ENCODE measurements at regions not wholly inside any gene's neighbourhood (a gene's known extent, or its start where the extent isn't known, plus 50 kb on each side); places are given as distances from the start of the nearest gene placed in this dataset.

GRCh38 chr3:152054315-152054714 lies 180.9 kb downstream of the SUCNR1 start:
- DNase-seq (no peak), ATAC-seq (no peak)

- no peak for DNase-seq
- no peak for ATAC-seq
Measured at GRCh38 chr3:152056073-152056472, 182.6 kb downstream of the SUCNR1 start.

GRCh38 chr3:152056481-152056880 lies 183.0 kb downstream of the SUCNR1 start:
- DNase-seq (no peak), ATAC-seq (no peak)

GRCh38 chr3:152056987-152057386 lies 183.5 kb downstream of the SUCNR1 start:
- no peak for DNase-seq
- no peak for ATAC-seq

- DNase-seq (no peak), ATAC-seq (no peak)
Measured at GRCh38 chr3:152058856-152059255, 185.4 kb downstream of the SUCNR1 start.

- DNase-seq (no peak), ATAC-seq (no peak)
Measured at GRCh38 chr3:152060701-152061100, 187.3 kb downstream of the SUCNR1 start.

- DNase-seq (no peak), ATAC-seq (no peak)
Measured at GRCh38 chr3:152061296-152061695, 187.9 kb downstream of the SUCNR1 start.

GRCh38 chr3:152069871-152070270 lies 196.4 kb downstream of the SUCNR1 start:
- no peak for DNase-seq

GRCh38 chr3:152071315-152071714 lies 197.4 kb upstream of the MBNL1 start:
- DNase-seq: no peak
- ATAC-seq: no peak

More at GRCh38 chr3:152069871-152070270, 196.4 kb downstream of the SUCNR1 start:
- ATAC-seq: no peak

- peak; percentile 57 for ATAC-seq
- DNase-seq: no peak
Measured at GRCh38 chr3:152071924-152072323, 196.8 kb upstream of the MBNL1 start.

GRCh38 chr3:152073267-152073666 lies 195.5 kb upstream of the MBNL1 start:
- ATAC-seq: no peak

GRCh38 chr3:152076148-152076547 lies 192.6 kb upstream of the MBNL1 start:
- ATAC-seq: no peak
- no peak for DNase-seq

More at GRCh38 chr3:152073267-152073666, 195.5 kb upstream of the MBNL1 start:
- no peak for DNase-seq

- no peak for DNase-seq
- ATAC-seq: no peak
Measured at GRCh38 chr3:152079980-152080379, 188.7 kb upstream of the MBNL1 start.

- ATAC-seq (no peak), DNase-seq (no peak)
Measured at GRCh38 chr3:152083135-152083534, 185.6 kb upstream of the MBNL1 start.

GRCh38 chr3:152084441-152085158 lies 184.1 kb upstream of the MBNL1 start:
- DNase-seq: no peak
- ATAC-seq: no peak

GRCh38 chr3:152087153-152087552 lies 181.6 kb upstream of the MBNL1 start:
- DNase-seq: no peak
- ATAC-seq: no peak

- no peak for ATAC-seq
- DNase-seq: no peak
Measured at GRCh38 chr3:152089528-152089927, 179.2 kb upstream of the MBNL1 start.

GRCh38 chr3:152091725-152092124 lies 177.0 kb upstream of the MBNL1 start:
- ATAC-seq: no peak
- DNase-seq: no peak

- DNase-seq (no peak), ATAC-seq (no peak)
Measured at GRCh38 chr3:152093901-152094300, 174.8 kb upstream of the MBNL1 start.

GRCh38 chr3:152094406-152094805 lies 174.3 kb upstream of the MBNL1 start:
- no peak for ATAC-seq
- no peak for DNase-seq

GRCh38 chr3:152095472-152095871 lies 173.3 kb upstream of the MBNL1 start:
- DNase-seq (no peak), ATAC-seq (no peak)

- ATAC-seq: no peak
Measured at GRCh38 chr3:152096280-152096906, 172.3 kb upstream of the MBNL1 start.

GRCh38 chr3:152097120-152097519 lies 171.6 kb upstream of the MBNL1 start:
- ATAC-seq (no peak), DNase-seq (no peak)

More at GRCh38 chr3:152096280-152096906, 172.3 kb upstream of the MBNL1 start:
- no peak for DNase-seq

GRCh38 chr3:152097770-152098169 lies 171.0 kb upstream of the MBNL1 start:
- no peak for ATAC-seq
- DNase-seq: no peak

Data from stimulated activated naive CD8-positive, alpha-beta T cell treated with anti-CD3 and anti-CD28 coated beads, Interleukin-15, Interleukin-2, amounts not matched to agents 100 U/mL and 50 U/mL, for 24 hours (primary cell).